Stimulated activated CD4-positive, alpha-beta T cell treated with anti-CD3 and anti-CD28 coated beads, Interleukin-1b, Interleukin-23, amount 100 ng/mL, for 4 hours (primary cell): ENCODE measurements at regions not wholly inside any gene's neighbourhood (a gene's known extent, or its start where the extent isn't known, plus 50 kb on each side); places are given as distances from the start of the nearest gene placed in this dataset.

Source experiments
- DNase-seq, 2 donors: peaks; one replicate each; pipeline ENCODE4 v3.0.0-alpha.2; 2020; ENCODE audit warnings: low read depth in 2 of 2

DNA sequence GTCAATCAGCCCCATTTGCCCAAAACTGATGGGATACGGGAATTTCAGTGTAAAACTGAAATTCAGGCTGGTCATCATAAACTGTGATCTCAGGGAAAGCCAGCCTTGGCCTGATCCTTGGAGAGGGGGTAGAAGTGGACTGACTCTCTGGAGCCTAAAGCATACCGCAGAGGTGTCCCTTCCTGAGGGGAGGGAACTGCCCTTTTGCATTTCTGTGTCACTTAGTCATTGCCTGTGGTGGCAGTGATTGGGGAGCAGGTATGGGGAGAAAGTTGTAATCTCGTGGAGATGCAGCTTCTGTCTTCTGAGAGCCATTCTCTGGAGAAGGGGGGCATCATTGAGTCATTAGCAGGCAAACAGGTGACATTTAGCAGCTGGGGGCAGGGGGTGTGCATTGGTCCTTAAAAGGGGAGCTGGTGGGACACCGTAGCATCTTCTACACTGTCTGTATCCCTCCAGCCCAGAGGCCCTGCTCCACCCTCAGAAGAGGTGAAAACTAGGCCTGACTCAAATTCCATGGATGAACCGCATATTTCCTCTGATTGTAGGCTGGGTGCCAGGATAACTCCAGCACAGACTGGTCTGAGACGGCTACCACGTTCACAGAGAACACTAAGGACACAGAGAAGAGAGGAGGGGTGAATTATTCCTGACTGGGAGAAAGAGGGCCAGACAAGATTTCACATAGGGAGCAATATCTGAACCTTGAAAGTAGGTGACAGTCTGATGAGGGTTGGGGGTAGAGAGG lies 143.3 kb downstream of the SEC61B start:
- no peak for DNase-seq

DNA sequence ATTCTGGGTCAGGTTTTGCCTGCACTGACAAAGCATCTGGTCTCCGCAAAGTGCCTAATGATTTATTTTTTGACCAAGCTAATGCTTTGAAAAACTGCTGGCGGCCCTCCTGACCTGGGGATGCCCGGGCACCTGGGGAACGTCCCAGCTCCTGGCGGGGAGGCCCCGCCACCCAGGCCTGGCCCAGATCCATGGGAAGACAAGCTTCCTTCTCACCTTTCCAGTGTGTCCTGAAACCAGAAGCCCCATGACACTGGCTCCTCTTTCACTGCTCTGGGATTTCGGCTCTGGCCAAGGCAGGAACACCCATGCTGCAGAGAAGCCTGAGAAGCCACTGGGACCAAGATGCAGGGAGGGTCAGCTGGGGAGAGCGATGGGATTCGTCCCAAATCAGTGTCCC lies 144.1 kb downstream of the SEC61B start:
- no peak for DNase-seq

DNA sequence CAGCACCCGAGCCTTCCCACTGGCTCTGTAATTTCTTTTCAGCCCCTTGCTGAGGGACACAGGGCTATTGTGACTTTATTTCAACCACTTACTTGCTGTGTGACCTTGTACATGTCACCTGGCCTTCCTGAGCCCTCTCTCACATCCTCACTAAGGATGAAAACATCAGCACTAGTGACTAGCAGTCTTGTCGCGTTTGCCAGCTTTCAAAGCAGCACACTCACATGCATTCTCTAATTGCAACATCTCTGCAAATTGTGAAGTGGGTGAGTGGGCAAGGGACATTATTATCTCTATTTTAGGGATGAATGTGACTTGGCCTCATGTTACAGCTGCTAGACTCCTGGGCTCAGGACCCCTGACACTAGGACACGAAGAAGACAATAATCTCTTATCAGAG lies 144.5 kb downstream of the SEC61B start:
- no peak for DNase-seq

DNA sequence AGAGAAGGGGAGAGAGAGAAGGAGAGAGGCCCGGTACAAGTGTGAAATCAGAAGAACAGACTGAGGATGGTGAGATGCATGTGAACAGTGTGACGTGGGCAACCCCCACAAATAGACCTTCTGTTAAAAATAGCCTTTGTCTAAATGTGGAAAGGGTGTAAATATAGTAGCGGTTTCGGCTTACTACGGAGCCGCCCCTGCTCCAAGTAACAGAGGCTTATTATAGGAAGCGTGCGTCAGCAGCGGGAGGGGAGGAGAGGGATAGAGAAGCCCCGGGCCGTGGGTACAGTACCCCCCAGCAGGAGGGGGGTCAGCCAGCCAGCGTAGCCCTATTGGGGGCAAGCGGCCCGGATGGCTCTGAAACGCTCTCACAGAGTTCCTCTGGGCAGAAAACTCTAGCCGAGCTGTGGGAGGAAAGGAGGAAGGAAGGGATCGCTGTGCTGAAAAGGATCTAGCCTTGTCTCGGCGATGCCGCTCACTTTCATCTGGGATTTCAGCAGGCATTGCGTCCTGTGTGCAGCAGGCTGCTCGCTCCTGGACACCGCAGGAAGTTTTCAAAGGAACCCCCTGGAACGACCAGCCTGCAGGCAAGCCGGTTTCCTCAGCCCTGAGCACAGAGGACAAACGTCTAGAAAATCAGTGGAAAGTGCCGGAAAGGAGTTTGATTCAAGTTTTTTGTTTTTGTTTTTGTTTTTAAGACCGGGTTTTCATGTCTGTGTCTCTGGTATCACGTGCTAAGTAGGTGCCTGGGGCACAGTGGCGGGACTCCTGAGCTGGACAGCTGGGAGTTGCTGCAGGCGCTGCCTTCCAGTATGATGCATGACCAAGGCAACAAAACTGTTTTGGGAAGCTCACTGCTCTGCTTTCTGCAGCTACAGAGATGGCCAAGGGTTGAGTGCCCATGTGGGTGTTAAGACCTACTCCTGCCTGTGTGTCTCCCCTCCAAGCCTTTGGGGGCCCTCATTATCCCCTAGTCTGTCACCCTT lies 146.6 kb downstream of the SEC61B start:
- DNase-seq: no peak

DNA sequence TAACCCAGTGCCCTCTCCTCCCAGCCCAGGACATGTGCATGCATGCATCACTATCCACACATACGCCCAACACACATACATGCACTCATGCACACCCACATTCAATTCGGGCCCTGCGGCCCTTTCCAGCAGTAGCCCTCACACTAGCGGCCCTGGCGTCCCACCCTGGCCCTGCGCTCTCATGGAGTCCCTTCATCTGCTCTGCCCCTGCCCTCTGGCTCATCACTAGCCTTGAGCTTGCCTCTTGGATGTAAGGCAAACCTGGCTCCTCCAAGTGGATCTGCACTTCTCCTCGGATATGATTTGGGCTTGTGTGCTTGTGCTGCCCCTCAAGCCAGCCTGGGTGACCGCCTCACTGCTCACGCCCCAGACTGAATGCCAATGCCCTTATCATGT lies 147.2 kb downstream of the SEC61B start:
- DNase-seq: no peak

DNA sequence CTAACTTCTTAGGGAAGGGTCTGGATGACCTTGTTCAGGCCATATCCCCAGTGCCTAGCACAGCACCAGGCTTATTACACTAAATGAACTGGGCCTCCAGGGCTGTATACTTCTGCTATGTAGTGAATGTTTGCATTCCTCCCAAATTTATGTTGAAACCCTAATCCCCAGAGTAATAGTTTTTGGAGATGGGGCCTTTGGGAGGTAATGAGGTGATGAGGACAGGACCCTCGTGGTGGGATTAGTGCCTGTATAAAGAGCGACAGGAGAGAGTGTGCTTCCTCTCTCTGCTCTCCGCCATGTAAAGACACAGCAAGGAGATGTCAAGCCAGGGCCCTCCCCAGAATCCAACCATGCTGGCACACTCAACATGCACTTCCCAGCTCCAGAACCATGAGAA lies 148.3 kb downstream of the SEC61B start:
- no peak for DNase-seq

DNA sequence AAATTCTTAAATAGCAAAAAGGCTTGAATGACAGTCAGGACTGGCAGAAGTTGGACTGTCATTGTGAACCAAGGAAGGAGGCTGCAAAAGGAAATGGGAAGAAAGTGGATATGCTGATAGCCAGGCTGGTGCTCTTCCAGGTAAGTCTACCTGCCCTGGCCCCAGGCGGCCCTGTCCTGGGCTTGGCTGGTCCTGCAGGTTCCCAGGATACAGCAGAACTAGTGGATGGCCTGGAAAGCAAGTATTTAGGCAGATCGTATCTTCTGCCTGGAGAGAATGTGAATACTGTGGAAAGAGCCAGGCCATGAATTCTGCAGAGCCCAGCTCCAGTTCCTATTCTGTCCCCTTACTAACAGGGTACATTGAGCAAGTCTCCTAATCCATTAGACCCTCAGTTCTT lies 149.3 kb downstream of the SEC61B start:
- DNase-seq: no peak

DNA sequence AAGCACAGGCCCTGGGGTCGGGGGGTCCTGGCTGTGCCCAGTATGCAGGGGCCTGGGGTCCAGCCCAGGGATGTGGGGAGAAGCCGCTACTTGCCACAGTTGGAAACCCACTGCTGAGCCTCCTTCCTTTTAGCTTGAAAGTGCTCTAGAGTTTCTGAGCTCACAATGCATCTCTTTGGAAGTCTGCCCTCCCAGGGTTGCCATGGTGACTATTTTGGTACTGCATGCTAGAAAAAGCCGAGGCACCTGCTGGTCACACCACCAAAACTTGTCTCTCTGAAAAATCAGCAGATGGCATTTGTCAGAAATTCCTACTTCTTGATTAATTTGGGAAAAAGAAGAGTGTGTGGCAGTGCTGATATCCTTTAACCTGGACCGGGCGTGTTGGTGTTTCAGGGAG lies 151.8 kb downstream of the SEC61B start:
- DNase-seq: no peak

DNA sequence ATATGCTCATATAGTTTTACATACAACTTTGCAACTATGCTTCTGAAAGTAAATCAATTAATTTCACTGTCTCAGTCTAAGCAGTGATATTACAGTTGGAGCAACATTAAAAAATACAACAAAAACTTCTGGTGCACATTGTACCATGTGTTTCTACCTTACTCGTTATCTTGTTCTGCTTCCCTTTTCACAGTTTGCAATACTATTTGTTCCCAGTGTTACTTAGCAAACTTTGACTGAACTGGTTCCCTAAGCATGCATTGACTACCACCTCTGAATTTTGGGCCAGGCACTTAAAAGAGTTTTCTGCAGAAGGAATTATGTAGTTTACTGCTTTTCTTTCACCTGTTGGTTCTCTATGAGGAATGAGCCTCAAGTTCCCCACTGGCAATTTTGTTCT lies 152.7 kb downstream of the SEC61B start:
- DNase-seq: no peak

DNA sequence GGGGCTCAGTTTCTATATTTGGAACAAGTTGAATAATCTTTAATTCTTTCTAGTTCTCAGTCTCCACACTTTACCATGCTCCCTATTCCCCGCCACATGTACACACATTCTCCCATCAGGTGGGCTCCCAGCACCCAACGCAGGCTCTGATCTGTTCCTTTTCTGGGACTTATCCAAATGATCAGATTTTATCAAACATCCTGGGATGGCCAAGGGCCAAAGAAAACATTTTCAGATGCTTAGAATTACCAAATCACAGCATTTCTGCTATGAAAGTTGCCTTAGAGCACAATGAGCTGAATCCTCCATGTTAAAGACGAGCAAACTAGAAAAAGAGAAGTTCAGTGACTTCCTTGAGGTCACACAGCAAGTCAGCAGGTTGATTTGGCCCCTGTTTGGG lies 153.4 kb downstream of the SEC61B start:
- DNase-seq: no peak

DNA sequence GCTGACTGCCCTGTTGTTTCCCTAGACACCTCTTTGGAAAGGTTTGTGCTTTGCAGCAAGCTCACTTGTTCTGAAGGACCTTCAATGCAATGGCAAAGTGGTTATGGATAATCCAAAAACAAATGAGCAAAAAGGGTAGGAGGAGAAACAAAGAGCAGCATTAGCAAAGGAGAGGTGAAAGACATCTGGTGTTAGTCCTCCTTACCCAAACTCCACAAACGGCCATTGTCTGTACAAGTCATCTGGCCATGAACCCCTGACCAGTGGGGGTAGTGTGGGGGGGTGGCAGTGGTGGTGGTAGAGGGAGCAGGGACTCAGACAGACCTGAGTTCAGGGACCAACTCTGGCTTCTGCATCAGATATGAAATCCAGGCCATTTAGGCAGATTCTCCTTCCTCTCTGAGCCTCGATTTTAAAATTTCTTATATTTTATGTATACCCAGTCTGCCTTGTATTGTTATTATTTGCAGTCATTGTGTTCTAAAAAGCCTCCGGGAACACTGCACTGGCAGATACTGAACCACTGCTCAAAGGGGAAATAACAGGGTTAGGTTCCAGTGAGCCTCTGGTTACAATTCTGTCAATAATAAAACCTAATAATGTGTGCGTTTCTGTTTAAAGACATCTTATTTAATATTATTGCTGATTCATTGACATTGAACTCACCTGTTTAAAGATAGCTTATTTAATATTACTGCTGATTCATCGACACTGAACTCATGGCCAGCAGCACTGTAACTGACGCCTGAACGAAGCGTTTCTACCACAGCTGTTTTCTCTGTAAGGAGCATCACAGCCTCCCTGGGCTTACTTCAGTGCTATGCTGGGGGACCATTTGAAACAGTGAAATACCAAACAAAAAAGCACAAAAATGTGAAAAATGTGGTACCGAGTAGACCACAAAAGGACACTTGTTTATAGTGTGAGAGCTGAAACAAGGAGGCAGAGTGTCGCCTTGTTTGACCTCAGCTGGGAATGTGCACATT lies 156.0 kb downstream of the SEC61B start:
- DNase-seq: no peak

DNA sequence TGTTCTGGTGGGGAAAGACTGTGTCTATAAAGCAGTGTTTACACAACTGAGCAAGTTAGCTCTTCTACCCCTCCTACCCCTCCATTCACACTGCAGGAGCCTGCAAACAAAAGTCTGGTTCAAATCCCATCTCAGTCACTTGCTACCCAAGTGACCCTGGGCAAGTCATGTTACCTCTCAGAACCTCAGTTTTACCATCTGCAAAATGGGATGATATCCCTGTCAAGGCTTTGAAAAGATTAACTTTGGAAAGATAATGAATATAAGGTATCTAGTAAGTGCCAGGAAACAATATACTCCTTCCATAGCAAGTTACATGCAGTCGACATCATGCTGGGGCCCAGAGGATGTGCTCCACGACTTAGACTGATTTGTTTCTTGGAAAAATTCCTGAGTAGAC lies 161.5 kb downstream of the SEC61B start:
- DNase-seq: no peak

DNA sequence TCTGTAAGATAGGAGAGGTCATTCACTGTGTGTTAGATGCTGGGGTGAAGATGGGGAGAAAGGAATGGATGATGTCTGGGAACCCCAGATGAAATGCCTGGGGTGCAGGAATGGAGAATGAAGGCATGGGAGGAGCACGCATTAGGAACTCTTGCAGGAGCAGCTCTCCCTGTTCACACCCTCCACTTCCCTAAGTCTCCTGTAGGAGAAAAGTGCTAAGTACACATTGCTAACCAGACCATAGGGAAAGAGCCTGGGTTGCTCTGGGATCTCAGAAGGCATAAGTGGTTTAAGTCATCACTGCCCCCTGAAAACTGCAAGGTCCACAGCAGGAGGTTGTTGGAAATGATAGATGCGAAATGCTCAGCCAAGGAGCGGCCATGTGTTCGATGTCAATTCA lies 163.1 kb downstream of the SEC61B start:
- no peak for DNase-seq

DNA sequence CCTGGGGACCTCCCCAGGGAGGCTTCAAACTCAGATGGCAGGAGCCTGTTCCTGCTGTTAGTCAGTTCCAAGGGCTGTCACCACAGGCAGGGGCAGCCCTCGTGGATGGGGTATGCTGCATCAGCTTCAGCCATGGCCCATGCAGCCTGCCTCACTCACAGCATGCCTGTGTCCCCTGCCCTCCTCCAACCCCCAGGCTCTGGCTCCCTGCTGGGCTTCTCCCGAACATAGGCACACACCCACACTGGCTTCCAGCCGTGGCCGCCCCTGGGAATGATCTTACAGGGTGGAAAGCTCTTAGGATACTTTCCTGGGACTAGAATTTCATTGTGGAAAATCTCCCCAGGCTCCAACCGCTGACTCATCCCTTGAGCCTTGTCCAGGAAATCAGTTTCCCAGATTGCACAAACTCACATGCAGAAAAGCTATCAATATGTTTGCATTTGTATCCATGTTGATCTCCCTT lies 163.8 kb downstream of the SEC61B start:
- DNase-seq: no peak

DNA sequence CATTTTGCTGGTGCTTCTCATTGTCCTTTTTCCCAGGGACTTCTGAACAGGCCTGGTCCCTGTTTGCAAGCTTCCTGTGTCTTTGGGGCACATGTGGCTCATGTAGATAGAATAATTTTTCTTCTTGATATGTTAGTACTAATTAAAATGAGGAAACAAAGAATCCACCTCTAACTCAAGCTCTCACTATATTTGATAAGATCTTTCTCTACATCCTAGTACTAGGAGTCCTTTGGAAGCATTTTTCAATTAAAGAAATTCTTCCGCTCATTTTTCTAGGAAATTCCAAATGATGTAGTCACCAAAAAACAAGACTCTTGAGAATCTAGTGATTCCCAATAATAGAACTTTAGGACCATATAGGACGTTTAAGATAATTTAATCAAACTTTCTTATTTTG lies 165.3 kb downstream of the SEC61B start:
- DNase-seq: no peak

DNA sequence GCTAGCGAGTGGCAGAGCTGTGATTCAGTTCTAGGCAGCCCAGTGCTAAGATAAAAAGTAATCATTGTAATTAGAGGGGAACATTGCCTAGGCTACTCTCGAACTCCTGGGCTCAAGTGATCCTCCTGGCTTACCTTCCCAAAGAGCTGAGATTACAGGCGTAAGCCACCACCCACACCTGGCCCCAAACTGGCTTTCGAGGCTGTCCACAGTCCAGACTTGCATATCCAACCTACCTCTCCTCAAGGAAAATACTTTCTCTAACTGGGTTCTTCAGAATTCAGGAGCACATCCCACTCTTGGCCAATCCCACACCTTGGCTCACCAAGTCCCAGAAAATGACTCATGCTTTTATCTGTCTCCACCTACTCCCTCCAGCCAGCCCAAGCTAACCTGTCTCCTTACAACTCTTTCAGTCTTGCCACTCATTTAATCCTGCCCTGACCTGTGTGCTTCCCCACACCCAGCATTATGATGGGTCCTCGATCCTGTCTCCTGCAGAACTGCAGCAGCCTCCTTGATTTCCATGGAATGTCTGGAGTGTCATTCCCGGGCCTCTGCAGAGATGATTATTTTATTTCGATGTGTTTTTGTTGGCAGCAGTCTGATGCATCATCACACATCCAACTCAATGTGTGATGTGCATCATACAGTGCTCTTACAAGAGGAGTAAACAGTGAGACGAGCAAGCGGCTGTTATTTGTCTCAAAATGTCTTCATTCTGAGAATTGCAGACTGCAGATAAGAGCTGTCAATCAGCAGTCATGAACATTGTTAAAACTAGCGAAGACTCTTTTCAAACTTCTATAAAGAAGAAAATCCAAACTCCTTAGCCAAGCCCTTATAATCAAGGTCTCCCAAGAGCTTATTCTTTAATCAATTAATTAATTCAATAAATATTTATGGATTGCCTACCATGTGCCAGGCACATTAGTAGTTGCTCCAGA lies 167.3 kb downstream of the SEC61B start:
- DNase-seq: no peak

DNA sequence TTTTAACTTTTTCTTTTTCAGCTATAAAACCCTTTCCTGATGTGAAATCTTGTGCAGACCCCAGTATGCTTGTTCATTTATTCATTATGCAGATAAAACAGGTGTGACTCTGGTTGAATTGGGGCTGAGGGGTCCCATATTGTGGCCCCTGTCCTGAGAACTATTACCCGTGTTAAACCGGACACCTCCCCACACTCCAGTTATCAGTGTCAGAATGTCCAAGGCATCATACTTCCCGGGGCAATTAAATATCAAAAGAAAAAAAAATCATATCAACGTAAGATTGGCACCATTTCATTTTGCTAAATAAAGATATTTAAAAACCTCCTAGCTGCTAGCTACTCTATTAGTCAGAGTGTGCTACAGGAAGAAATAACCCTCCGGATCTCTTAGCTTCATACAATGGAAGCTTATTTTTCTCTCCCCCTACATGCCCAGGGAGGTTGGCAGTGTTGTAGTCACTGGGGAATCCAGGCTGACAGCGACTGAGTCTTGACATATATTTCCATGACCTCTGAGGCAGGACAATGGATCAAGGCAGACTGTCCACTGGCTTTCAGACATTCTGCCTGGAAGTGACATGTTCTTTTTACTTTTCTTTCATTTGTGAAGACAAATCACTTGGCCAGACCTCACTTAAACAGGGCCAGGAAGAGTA lies 170.0 kb downstream of the SEC61B start:
- no peak for DNase-seq

DNA sequence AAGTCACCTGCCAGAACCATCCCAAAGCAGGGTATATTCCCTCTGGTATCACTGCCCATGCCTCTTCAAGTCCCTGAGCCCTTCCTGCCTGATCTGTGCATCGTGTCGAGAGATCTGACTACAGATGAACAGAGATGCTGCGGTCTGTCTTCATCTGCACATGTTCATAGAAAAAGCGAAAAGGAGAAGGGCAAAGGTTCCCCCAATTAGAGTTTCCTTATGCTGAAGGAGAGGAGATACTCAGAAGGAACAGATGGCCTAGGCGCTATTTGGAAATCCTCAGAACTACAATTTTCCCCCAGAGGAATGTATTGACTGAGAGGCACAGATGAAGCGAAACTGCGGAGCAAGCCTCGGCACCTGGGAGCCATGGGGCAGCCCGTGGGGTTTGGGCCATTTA lies 170.9 kb downstream of the SEC61B start:
- DNase-seq: no peak

DNA sequence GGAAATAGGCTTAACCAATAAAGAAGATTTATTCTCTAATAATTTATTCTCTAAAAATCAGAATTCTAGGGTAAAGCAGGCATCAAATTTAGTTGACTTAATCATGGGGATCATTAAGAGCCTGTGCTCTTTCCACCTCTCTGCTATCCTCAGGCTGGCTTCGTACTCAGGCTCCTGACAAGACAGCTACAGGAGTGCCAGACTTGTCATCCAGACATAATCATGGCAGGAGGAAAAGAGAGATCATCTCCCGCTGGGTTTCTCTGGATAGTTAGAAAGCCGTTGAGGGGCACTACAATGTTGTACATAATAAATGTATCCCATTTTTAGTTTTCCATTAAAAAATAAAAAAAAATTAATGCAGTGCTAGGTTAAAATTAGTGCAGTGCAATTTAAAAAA lies 171.9 kb downstream of the SEC61B start:
- no peak for DNase-seq

DNA sequence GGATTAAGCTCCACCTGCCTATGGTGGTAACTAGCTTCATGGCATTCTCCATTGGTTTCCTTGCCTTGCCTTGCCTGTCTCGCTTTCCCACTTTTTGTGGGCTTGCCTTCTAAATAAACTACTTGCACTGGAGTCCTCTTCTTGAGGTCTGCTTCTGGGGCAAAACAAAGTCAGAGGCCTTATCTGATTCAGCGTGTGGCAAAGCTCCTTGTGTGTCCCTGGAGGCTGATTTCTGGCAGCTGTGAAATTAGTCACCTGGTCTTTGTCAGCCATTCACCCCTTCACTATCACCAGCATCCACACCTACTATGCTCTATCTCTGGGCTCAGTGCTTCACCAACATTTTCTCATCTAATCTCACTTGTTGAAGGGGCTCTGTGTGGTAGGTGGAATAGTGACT lies 176.2 kb downstream of the SEC61B start:
- no peak for DNase-seq
